ENCODE measurements at regions not wholly inside any gene's neighbourhood (a gene's known extent, or its start where the extent isn't known, plus 50 kb on each side); places are given as distances from the start of the nearest gene placed in this dataset.
"Not testable (repeated sequence)": the region's sequence is repeated elsewhere in the genome, so short reads cannot be mapped to it uniquely, and the experiment has no call there.

DNA sequence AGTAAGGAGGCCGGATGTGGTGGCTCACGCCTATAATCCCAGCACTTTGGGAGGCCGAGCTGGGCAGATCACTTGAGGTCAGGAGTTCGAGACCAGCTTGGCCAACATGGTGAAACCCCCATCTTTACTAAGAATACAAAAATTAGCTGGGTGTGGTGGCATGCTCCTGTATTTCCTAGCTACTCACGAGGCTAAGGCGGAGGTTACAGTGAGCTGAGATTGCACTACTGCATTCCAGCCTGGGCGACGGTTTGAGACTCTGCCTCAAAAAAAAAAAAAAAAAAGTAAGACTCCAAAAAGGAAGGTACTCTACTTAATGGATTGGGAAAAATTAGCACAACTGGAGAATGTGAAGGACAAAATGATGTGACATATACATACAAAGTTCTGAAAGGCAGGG, 130.2 kb upstream of the PTPN20 start:
- POLR2A ChIA-PET; DNase-seq; H3K27me3 ChIP-seq (ENCODE audit: insufficient read depth, low read length, poor library complexity, severe bottlenecking); H3K4me1 Mint-ChIP-seq; H3K27ac Mint-ChIP-seq; H3K9me3 Mint-ChIP-seq; H3K9me3 ChIP-seq (ENCODE audit: low read length); H3K4me3 Mint-ChIP-seq; H3K27ac ChIP-seq (ENCODE audit: low read depth, low read length); H3K27me3 Mint-ChIP-seq; H3K4me1 ChIP-seq (ENCODE audit: insufficient read depth, low read length); H3K36me3 ChIP-seq (ENCODE audit: insufficient read depth, low read length); H3K4me3 ChIP-seq (ENCODE audit: low read length); H3K36me3 Mint-ChIP-seq: not testable (repeated sequence)
- CTCF ChIA-PET, result interaction anchor here (0.7 kb wide), 1 partner anchor 216 kb away, joined by 3 read pairs; no protein-coding TSS in a partner anchor

GRCh38 chr10:46782001-46782874, 129.0 kb upstream of the PTPN20 start:
- H3K9me3 Mint-ChIP-seq; DNase-seq; H3K27me3 ChIP-seq (ENCODE audit: insufficient read depth, low read length, poor library complexity, severe bottlenecking); POLR2A ChIA-PET; H3K36me3 ChIP-seq (ENCODE audit: insufficient read depth, low read length); H3K36me3 Mint-ChIP-seq; H3K27ac Mint-ChIP-seq; H3K9me3 ChIP-seq (ENCODE audit: low read length); CTCF ChIA-PET; H3K4me1 ChIP-seq (ENCODE audit: insufficient read depth, low read length); H3K4me3 Mint-ChIP-seq; H3K27me3 Mint-ChIP-seq; H3K27ac ChIP-seq (ENCODE audit: low read depth, low read length); H3K4me1 Mint-ChIP-seq; H3K4me3 ChIP-seq (ENCODE audit: low read length): not testable (repeated sequence)

GRCh38 chr10:46784665-46785064, 126.6 kb upstream of the PTPN20 start:
- H3K27me3 Mint-ChIP-seq; H3K36me3 Mint-ChIP-seq; H3K9me3 Mint-ChIP-seq; H3K36me3 ChIP-seq (ENCODE audit: insufficient read depth, low read length); CTCF ChIA-PET; H3K9me3 ChIP-seq (ENCODE audit: low read length); H3K27ac Mint-ChIP-seq; H3K4me3 ChIP-seq (ENCODE audit: low read length); POLR2A ChIA-PET; H3K27ac ChIP-seq (ENCODE audit: low read depth, low read length); H3K4me1 ChIP-seq (ENCODE audit: insufficient read depth, low read length); DNase-seq; H3K27me3 ChIP-seq (ENCODE audit: insufficient read depth, low read length, poor library complexity, severe bottlenecking): not testable (repeated sequence)
- peaks cover 5 to 15% (median 5%) of the 10 kb centered on the region in 3 donors for H3K4me1 Mint-ChIP-seq
- H3K4me3 Mint-ChIP-seq, result peak overlapping the region in 2 of 7 donors; percentile 57 to 60

DNA sequence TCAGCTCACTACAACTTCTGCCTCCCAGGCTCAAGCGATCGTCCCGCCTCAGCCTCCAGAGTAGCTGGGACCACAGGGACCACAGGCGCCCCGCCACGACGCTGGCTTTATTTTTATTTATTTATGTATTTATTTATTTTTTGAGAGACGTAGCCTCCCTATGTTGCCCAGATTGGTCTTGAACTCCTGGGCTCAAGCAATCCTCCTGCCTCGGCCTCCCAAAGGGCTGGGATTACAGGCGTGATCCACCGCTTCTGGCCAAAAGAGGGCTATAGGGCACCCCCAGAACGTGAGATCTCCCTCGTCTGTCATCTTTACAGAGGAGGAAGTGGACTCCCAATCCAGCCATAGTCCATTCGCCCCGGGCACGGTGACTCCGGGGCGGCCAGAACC, 125.1 kb upstream of the PTPN20 start:
- peaks cover 5 to 15% (median 5%) of the 10 kb centered on the region in 3 donors for H3K4me1 Mint-ChIP-seq
- H3K36me3 ChIP-seq (ENCODE audit: insufficient read depth, low read length); H3K9me3 ChIP-seq (ENCODE audit: low read length); H3K9me3 Mint-ChIP-seq; H3K27me3 Mint-ChIP-seq; DNase-seq; H3K27me3 ChIP-seq (ENCODE audit: insufficient read depth, low read length, poor library complexity, severe bottlenecking); H3K4me1 ChIP-seq (ENCODE audit: insufficient read depth, low read length); H3K36me3 Mint-ChIP-seq; H3K4me3 ChIP-seq (ENCODE audit: low read length); POLR2A ChIA-PET; CTCF ChIA-PET; H3K27ac ChIP-seq (ENCODE audit: low read depth, low read length): not testable (repeated sequence)
- H3K4me3 Mint-ChIP-seq, result peak overlapping the region in 6 of 7 donors; percentile 38 to 96 (median 67)
- peak overlapping the region in 1 of 8 donors; percentile 86 for H3K27ac Mint-ChIP-seq

DNA sequence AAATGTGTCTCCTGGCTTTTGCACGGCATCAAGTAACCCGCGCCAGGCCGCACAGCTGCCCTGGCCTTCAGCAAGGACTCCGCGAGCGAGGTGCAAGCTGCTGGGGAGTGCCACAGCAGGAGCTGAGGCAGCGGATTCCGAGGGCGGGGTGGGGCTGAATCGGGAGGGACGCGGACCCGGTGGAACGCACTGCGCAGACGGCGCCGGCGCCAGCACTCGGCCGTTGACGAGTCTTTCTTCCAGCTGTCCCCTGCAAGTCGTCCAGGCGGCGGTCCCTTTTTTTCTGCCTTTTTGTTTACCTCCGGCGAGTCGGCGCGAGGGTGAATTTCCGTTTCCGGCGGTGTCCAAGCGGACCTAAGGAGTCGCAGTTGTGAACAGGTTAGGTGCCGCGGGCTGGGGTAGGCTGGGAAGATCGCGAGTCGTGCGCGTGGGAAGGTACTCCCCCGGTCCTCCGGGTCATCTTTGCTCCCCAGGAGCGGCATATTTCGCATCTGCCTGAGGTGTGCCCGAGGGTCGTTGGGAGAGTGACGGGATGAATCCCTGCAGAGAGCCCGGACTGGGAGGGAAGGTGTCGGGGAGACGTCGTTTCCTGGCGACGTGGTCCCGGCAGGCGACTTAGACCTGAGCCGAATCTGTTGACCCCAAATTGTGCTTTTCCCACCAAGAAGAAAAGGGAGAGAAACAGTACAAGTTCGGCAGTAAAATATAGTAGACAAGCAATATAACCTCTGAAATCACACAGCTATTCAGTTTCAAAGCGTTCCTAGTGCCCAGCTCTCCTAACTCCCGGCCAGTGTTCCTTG, 124.5 kb upstream of the PTPN20 start:
- not testable (repeated sequence) for H3K9me3 Mint-ChIP-seq

DNA sequence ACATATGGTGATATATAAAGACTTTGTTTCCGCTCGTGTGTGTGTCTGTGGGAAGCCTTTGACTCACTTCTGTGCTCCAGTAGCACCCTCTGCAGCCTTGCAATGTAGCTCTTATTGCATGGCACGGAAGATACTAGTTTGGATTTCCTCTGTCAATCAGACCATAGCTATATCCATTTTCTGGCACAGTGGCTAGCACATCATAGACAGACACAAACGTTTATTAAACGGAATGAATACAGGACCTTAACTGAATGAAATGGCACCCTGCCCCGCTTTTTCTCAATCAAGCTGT, 124.0 kb upstream of the PTPN20 start:
- peak in 2 of 5 donors; percentile 25 to 58 for DNase-seq
- Histone ChIP-seq H3K36me3 (ENCODE audit: insufficient read depth, low read length) (no peaks in the 10 kb centered on the region), H3K9me3 (ENCODE audit: low read length) (no peaks in the 10 kb centered on the region), H3K27ac (ENCODE audit: low read depth, low read length) (peak overlapping the region; percentile 47), H3K27me3 (ENCODE audit: insufficient read depth, low read length, poor library complexity, severe bottlenecking) (no peaks in the 10 kb centered on the region), H3K4me3 (ENCODE audit: low read length) (peak overlapping the region; percentile 65), H3K4me1 (ENCODE audit: insufficient read depth, low read length) (no peaks in the 10 kb centered on the region)
- ChIA-PET CTCF (no interaction called here), POLR2A (no interaction called here)
- Mint-ChIP-seq H3K27me3 (peaks cover 0 to 3% of the 10 kb centered on the region in 2 donors), H3K4me3 (peak overlapping the region; percentile 89 to 97 (median 93)), H3K9me3 (no peaks in the 10 kb centered on the region), H3K4me1 (peaks cover 5 to 7% (median 5%) of the 10 kb centered on the region in 3 donors), H3K36me3 (peaks cover 0 to 10% (median 2%) of the 10 kb centered on the region in 3 donors), H3K27ac (peak overlapping the region in 7 of 8 donors; percentile 52 to 100 (median 91))

More for the DNA sequence above, 124.5 kb upstream of the PTPN20 start:
- CTCF ChIA-PET; H3K27me3 ChIP-seq (ENCODE audit: insufficient read depth, low read length, poor library complexity, severe bottlenecking); H3K9me3 ChIP-seq (ENCODE audit: low read length); H3K4me1 ChIP-seq (ENCODE audit: insufficient read depth, low read length); H3K36me3 Mint-ChIP-seq; POLR2A ChIA-PET; H3K36me3 ChIP-seq (ENCODE audit: insufficient read depth, low read length); H3K27me3 Mint-ChIP-seq: not testable (repeated sequence)
- Mint-ChIP-seq H3K4me3 (peak overlapping the region; percentile 89 to 97 (median 93)), H3K4me1 (peaks cover 5 to 12% (median 5%) of the 10 kb centered on the region in 3 donors), H3K27ac (peak overlapping the region; percentile 27 to 100 (median 89))
- Histone ChIP-seq H3K4me3 (ENCODE audit: low read length) (peak overlapping the region; percentile 65), H3K27ac (ENCODE audit: low read depth, low read length) (peak overlapping the region; percentile 47)
- peak; percentile 6 to 69 (median 33) for DNase-seq

DNA sequence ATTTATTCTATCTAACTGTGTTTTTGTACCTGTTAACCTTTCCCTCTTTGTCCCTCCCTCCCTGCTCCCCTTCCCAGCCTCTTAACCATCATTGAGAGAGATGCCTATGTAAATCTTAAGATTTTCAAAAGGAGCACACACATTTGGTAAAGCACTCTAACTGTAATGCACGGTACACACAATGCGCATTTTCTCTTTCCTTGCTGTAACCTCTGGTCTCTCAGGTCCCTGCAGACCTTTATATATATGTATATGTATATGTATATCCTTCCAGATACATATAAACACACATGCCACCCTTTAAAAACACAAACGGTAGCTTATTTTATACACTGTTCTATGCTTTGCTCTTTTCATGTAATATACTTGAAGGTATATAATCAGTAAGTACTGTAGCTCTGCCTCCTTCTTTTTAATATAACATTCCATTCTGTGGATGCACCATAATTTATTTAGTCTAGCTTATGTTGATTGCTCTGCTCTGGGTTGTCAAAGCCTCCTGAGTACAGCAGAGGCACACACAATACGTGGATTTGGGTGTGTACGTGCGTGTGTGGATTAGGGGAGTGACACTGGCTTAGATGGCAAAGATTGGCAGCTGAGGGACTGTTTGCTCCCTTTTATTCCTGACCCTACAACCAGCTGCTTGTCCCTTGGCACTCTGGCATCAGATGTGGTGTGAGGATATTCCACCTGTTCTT, 118.4 kb upstream of the PTPN20 start:
- CTCF ChIA-PET; H3K27me3 ChIP-seq (ENCODE audit: insufficient read depth, low read length, poor library complexity, severe bottlenecking); H3K27ac Mint-ChIP-seq; POLR2A ChIA-PET; H3K27ac ChIP-seq (ENCODE audit: low read depth, low read length); H3K9me3 ChIP-seq (ENCODE audit: low read length); H3K9me3 Mint-ChIP-seq; DNase-seq; H3K4me1 ChIP-seq (ENCODE audit: insufficient read depth, low read length); H3K4me3 Mint-ChIP-seq; H3K4me3 ChIP-seq (ENCODE audit: low read length); H3K36me3 ChIP-seq (ENCODE audit: insufficient read depth, low read length); H3K4me1 Mint-ChIP-seq; H3K27me3 Mint-ChIP-seq: not testable (repeated sequence)
- peaks cover 0 to 24% (median 3%) of the 10 kb centered on the region in 3 donors for H3K36me3 Mint-ChIP-seq

- H3K4me3 ChIP-seq (ENCODE audit: low read length); H3K4me1 ChIP-seq (ENCODE audit: insufficient read depth, low read length); H3K4me1 Mint-ChIP-seq; DNase-seq; H3K4me3 Mint-ChIP-seq; H3K27me3 ChIP-seq (ENCODE audit: insufficient read depth, low read length, poor library complexity, severe bottlenecking); H3K9me3 Mint-ChIP-seq; CTCF ChIA-PET; H3K9me3 ChIP-seq (ENCODE audit: low read length); POLR2A ChIA-PET; H3K36me3 ChIP-seq (ENCODE audit: insufficient read depth, low read length); H3K27ac ChIP-seq (ENCODE audit: low read depth, low read length); H3K27me3 Mint-ChIP-seq: not testable (repeated sequence)
- peaks cover 0 to 32% (median 3%) of the 10 kb centered on the region in 3 donors for H3K36me3 Mint-ChIP-seq
- H3K27ac Mint-ChIP-seq, result peak overlapping the region in 1 of 8 donors; percentile 17
These were observed 114.9 kb upstream of the PTPN20 start for GRCh38 chr10:46796351-46796750.
